IPS-18c (cell line): ENCODE measurements at regions not wholly inside any gene's neighbourhood (a gene's known extent, or its start where the extent isn't known, plus 50 kb on each side); places are given as distances from the start of the nearest gene placed in this dataset.

Experiments
- H3K4me3 ChIP-seq: 2 replicates; pipeline ENCODE4 v1.7.0; 2013; ENCODE audit warnings: low read depth, mild to moderate bottlenecking, low read length, moderate library complexity; ENCODE audit not compliant: insufficient read depth
- H3K9me3 ChIP-seq: one replicate; pipeline ENCODE4 v1.6.1; 2013; ENCODE audit warnings: mild to moderate bottlenecking, low read length, moderate library complexity; ENCODE audit not compliant: control insufficient read depth, insufficient read depth

- Histone ChIP-seq H3K9me3 (peaks cover 5% of the 10 kb centered on the region), H3K4me3 (no peak overlapping the region)
Measured at GRCh38 chr7:26007510-26007909, 144.5 kb upstream of the NFE2L3 start.

GRCh38 chr7:26008428-26008827, 143.6 kb upstream of the NFE2L3 start:
- no peak overlapping the region for H3K4me3 ChIP-seq

DNA sequence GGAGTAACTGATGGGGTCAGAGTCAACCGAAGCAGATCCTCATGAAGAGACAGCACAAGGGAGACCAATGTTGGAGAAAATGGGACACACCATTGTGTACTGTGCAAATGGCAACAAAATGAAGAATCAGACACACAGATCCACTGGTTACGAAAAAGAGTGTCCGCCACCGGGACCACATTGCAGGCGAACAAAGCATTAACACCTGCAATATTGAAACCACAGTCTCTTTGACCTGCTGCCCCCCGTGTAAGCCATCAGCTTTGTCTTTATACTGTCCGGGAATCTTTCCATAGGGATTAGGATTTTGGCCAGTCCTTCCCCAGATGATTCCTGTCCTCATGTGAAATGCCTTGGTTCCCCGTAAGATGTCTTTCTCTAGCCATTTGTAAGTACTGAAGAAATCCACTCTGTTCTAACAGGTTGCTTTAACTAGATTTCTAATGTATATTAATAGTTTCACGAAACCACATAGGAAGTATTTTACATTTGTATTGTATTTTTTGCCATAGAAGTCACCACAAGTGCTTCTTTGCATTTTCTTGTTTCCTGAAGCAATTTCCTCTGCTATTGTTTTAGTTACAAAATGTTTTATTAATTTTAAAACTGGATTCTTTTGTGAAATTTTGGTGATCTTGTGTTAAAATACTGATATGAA, 140.8 kb upstream of the NFE2L3 start:
- no peak overlapping the region for H3K4me3 ChIP-seq

More at GRCh38 chr7:26008428-26008827, 143.6 kb upstream of the NFE2L3 start:
- peaks cover 5% of the 10 kb centered on the region for H3K9me3 ChIP-seq

GRCh38 chr7:26013551-26014083, 138.4 kb upstream of the NFE2L3 start:
- Histone ChIP-seq H3K4me3 (no peak overlapping the region), H3K9me3 (peaks cover 5% of the 10 kb centered on the region)

More for the DNA sequence above, 140.8 kb upstream of the NFE2L3 start:
- H3K9me3 ChIP-seq, result peaks cover 5% of the 10 kb centered on the region

- Histone ChIP-seq H3K9me3 (peaks cover 2% of the 10 kb centered on the region), H3K4me3 (no peak overlapping the region)
Measured at GRCh38 chr7:26022982-26023381, 129.0 kb upstream of the NFE2L3 start.

DNA sequence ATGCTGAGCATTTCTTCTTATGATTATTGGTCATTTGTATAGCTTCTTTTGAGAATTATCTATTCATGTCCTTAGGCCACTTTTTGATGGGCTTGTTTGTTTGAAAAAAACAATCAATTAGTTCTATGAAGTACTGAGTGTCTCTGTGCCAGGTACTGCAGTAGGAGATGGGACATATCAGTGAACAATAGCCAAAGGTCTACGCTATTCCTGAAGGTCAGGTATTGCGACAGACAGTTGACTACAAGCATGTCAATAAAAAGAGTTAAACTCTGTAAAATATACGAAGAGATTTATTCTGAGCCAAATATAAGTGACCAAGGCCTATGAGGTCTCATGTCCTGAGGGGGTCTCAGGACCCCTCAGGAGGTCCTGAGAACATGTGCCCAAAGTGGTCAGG, 122.1 kb upstream of the NFE2L3 start:
- Histone ChIP-seq H3K4me3 (no peak overlapping the region), H3K9me3 (no peaks in the 10 kb centered on the region)

GRCh38 chr7:26034391-26034790, 117.6 kb upstream of the NFE2L3 start:
- no peaks in the 10 kb centered on the region for H3K9me3 ChIP-seq

GRCh38 chr7:26035552-26035951, 116.4 kb upstream of the NFE2L3 start:
- Histone ChIP-seq H3K4me3 (no peak overlapping the region), H3K9me3 (no peaks in the 10 kb centered on the region)

More at GRCh38 chr7:26034391-26034790, 117.6 kb upstream of the NFE2L3 start:
- no peak overlapping the region for H3K4me3 ChIP-seq

DNA sequence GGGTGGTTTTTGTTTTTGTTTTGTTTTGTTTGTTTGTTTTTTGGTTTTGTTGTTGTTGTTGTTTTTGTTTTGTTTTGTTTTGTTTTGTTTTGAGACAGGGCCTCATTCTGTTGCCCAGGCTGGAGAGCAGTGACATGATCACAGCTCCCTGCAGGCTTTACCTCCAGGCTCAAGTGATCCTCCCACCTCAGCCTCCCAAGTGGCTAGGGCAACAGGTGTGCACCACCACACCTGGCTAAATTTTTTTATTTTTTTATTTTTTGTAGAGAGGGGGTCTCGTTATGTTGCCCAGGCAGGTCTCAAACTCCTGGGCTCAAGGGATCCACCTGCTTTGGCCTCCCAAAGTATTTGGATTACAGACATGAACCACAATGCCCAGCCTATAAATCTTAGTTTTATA, 115.9 kb upstream of the NFE2L3 start:
- Histone ChIP-seq H3K4me3 (no peak overlapping the region), H3K9me3 (no peaks in the 10 kb centered on the region)

DNA sequence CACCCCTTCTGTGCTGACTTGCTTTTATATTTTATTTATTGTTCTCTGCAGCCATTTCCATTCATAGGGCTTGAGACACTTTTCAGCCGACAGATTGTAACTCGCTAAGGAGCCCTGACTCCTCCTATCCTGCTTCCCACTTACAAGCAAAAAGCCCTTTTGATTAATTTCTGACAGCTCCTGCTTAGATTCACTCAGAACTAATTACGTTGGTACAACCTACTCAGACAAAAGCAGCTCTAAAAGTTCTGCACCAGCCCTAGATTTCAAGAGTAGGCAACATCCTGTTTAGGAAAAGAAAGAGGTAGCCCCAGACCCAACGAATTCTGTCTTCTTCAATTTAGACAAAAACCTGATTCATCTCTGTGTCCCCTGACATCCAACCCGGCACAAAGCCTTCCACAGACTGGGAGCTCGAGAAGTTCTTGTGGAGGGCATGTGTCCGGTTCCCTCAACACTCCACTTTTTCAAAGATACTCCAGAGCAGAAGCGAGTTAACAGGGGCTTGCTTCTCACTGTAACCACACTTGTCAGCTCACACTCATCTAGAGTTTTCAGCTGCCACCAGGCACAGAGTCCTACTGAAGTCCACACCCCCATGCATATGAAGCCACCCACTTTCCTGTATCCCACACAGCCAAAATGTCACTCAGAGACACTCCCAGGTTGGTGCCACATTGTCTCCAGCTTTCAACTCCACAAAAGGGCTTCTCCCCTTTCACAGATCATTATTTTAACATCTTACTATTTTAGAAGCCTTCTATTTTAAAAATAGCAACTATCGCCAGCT, 113.6 kb upstream of the NFE2L3 start:
- Histone ChIP-seq H3K9me3 (no peaks in the 10 kb centered on the region), H3K4me3 (no peak overlapping the region)

GRCh38 chr7:26040085-26040484, 111.9 kb upstream of the NFE2L3 start:
- Histone ChIP-seq H3K9me3 (no peaks in the 10 kb centered on the region), H3K4me3 (no peak overlapping the region)

- Histone ChIP-seq H3K9me3 (no peaks in the 10 kb centered on the region), H3K4me3 (no peak overlapping the region)
Measured at GRCh38 chr7:26042237-26042636, 109.8 kb upstream of the NFE2L3 start.

DNA sequence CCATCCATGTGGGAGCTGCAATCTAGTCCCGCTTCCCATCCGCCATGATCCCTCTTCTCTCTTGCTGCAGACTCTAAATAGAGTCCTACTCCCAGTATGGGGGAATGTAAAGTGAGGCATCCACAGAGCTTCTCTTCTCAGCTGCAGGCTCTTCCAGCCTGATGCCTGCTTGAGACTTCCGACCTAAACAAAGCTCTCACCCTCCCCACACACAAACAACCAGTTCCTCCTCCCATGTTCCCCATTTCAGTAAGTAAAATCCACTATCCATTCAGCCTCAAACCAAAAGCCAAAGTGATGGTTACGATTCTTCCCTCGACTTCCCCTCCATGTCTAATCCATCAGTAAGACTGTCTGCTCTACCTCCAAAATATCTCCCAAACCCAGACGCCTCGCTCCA, 108.2 kb upstream of the NFE2L3 start:
- no peaks in the 10 kb centered on the region for H3K9me3 ChIP-seq

GRCh38 chr7:26044320-26044719, 107.7 kb upstream of the NFE2L3 start:
- H3K4me3 ChIP-seq, result no peak overlapping the region
- H3K9me3 ChIP-seq, result no peaks in the 10 kb centered on the region

More for the DNA sequence above, 108.2 kb upstream of the NFE2L3 start:
- no peak overlapping the region for H3K4me3 ChIP-seq

GRCh38 chr7:26046150-26046549, 105.8 kb upstream of the NFE2L3 start:
- H3K4me3 ChIP-seq, result no peak overlapping the region
- H3K9me3 ChIP-seq, result no peaks in the 10 kb centered on the region

DNA sequence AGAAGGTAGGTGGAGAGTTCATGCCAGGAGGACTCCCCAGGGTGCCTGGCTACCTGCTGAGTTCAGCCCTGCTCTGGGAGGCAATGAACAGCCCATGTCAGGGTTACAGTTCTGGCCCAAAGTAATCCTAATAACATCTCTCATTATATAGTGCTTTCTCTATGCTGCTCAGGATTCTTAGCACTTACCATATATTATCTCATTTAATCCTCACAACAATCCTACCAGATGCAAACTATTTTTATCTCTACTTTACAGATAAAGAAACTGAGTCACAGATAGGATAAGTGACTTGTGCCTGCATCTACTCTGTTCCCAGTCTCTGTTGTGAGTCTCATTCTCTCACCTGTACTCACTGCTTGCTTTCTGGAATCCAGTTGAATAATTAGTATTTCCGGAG, 105.1 kb upstream of the NFE2L3 start:
- no peaks in the 10 kb centered on the region for H3K9me3 ChIP-seq
- H3K4me3 ChIP-seq, result no peak overlapping the region

- no peaks in the 10 kb centered on the region for H3K9me3 ChIP-seq
Measured at GRCh38 chr7:26048663-26049062, 103.3 kb upstream of the NFE2L3 start.

DNA sequence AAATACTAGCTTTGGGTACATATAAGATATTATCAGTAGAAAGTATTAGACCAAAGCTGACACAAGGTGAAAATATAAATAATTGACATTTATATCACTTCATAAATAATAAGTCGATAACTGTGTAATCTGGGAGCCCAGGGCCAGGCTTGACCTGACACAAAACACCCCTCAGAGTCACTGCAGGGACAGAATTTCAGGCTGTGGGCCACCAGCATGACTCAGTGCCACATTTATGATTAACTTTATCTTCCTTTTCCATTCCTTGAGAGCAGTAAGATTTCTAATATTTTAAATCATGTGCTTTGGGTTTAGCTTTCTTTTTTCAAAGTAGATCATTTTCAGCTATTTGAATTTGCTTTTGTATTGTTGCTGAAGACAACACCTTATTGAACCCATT, 102.9 kb upstream of the NFE2L3 start:
- no peaks in the 10 kb centered on the region for H3K9me3 ChIP-seq

More at GRCh38 chr7:26048663-26049062, 103.3 kb upstream of the NFE2L3 start:
- no peak overlapping the region for H3K4me3 ChIP-seq

More for the DNA sequence above, 102.9 kb upstream of the NFE2L3 start:
- no peak overlapping the region for H3K4me3 ChIP-seq
